NCI-H460 (cell line): ENCODE measurements at regions not wholly inside any gene's neighbourhood (a gene's known extent, or its start where the extent isn't known, plus 50 kb on each side); places are given as distances from the start of the nearest gene placed in this dataset.

Experiments
- DNase-seq: peaks from one replicate; pipeline ENCODE4 v3.0.0-alpha.2; 2016; ENCODE audit warnings: low read depth; ENCODE audit errors: extremely low read depth

- no peak for DNase-seq
Observed at GRCh38 chr15:46595016-46595415, 960.2 kb downstream of the SQOR start.

- DNase-seq = no peak
Observed at GRCh38 chr15:46607077-46607476, 972.2 kb downstream of the SQOR start.

DNA sequence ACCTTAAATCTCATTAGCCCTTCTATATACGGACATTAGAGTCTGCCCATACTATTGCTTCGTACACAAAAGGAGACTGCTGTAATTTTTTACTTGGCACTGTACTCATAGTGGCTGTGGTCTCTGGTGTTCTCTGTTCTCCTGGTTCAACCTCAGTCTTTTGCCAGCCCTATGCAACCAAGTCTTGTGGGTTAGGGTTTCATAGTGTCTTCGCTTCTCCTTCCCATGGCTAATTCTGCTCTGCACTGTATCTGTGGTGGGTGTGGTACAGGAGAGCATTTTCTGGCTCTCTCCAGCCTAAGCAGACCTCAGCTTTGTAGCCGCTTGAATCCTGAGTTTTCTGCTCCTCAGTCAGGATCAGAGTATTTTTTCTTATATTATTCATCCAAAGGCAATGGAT is 981.2 kb downstream of the SQOR start:
- no peak for DNase-seq

DNA sequence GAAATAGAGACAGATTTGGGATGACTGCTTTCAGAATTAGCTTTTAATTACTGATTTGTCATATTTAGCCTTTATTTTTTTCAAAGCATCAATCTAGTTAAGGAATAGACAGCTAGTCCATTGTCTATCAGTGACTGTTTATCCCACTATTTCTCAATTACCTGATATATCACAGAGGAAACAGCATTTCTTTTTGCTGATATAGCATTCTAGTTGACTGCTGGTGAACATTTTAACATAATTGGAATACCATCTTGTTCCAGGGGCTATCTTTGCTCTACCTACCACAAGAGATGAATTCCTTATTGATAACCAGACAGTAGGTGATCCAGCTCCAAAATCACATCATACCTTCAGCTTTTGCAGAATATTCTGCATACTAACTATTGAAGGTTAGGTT is 982.7 kb downstream of the SQOR start:
- no peak for DNase-seq

GRCh38 chr15:46618984-46619383 is 984.2 kb downstream of the SQOR start:
- no peak for DNase-seq

GRCh38 chr15:46620392-46621013 is 985.7 kb downstream of the SQOR start:
- no peak for DNase-seq

- DNase-seq = no peak
Observed at GRCh38 chr15:46622851-46623250, 988.0 kb downstream of the SQOR start.

- DNase-seq = no peak
Observed at GRCh38 chr15:46636206-46636605, 1001.4 kb downstream of the SQOR start.

DNA sequence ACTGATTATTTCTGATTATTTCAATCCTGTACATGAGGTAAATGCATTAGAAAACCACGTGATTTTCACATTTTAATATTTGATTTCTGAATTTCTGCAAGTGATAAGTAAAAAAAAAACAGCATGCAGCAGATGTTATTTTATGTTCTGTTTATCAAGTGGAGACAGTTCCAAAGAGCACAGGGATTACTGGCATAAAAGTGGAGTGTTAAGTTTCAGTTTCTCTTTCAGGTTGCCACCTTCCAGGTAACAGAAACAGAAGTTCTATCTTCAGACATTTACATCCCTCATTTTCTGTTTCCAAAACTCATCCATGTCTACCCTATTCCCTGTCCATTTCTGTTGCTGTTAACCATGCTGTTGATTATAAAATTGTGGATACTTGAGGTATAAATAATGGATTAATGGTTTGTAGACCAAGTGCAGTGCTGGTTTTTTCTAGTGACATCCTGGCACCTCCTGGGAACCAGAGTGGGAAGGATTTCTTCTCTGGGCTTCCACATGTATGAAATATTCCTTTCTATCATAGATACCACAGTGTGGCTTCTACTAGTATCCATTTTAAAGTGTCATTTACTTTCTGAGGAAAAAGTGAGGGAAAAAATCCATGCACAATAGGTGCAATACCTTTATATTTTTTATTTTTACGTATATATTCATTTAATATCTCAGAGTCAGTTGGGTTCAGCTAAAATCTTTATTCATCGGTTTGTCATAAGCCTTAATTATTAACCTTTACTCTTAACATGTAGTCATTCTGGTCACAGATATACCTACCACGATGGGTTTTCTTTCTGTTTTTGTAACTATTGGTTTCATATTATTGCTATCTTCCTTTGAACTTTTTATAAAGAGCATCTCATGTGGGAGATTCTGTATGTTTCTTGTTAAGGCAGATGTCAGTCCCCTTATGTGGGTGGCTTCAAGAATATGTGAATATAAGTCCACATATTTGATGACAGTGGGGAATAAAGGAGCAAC is 1010.0 kb downstream of the SQOR start:
- DNase-seq = no peak

- DNase-seq = no peak
Observed at GRCh38 chr15:46646490-46646889, 1011.7 kb downstream of the SQOR start.

DNA sequence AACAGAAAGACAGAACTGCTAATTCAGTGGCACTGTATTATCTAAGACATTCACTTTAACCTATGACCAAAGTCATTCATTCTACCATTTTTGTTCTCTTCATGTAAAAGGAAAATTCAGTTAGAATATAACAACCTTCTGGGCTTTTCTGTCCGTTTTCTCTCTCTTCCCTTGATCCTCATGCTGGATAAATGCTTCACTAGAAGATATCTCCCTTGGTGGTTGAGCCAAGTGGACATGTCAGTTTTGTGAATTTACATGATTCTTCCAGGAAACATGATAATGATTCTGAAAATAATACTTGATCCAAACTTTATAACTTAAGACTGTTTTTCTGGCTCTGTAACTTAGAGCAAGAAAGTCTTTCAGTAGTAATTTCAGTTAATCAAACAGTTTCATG is 1012.2 kb downstream of the SQOR start:
- no peak for DNase-seq

DNA sequence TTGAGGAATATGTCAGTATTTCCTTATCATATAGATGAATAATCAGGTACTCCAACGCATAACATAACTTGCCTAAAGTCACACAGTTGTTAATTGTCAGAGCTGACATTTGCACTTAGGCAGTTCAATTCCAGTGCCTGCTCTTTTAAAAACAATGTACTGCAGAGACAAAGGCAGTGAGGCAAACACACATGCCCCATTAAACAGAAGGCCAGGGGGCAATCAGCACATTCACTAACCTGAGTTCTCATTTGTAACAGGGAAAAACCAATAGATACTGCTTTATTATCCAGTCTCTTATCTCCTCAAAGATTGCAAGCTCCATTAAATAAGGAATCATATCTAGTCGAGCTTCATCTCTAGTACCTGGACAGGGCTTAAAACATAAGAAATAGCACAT is 1017.4 kb downstream of the SQOR start:
- no peak for DNase-seq

DNA sequence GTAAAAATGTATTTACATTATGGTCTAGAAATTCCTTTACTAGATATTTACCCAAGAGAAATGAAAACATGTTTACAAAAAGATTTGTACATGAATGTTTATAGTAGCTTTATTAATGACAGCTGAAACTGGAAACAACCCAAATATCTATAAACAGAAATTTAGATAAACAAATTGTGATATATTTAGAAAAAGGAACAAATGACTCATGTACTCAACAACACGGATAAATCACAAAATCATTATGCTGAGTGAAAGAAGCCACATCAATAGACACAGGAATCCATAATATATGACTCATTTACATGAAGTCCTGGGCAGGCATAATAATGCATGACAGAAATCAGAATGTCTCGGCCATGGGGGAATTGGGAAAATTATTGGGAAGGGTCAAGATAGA is 1020.2 kb downstream of the SQOR start:
- DNase-seq = no peak

DNA sequence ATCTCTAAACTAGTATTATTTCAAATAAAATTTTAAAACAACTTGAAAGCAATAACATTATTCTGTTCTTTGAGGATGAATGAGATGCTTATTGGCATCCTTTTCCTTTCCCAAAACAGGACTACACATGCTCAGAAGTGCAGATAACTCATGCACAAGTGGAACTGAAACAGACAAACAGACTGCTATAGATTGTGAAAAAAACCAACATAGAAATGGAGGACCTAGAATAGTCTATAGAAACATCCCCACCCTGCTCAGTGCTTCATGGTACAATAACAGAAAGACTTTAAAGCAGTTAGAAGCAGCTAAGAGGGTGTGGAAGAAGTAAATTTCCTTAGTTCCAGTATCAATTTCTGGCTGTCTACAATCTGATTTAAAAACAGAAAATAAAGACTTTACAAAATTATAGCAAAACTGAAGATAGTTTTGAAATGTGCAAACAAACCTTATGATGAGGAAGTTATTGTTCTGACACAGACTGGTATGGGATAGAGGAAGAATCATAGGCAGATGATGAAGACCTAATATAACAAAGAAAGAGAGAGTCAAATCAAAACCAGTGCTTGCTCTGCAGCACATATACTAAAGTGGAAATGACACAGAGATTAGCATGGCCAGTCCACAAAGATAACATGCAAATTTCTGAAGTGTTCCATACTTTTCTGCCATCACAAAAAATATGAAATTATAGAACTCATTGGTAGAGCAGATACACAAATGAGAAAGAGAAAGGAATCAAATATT is 1025.4 kb downstream of the SQOR start:
- no peak for DNase-seq

GRCh38 chr15:46670258-46670657 is 1035.4 kb downstream of the SQOR start:
- DNase-seq = no peak

GRCh38 chr15:46671336-46671735 is 1036.5 kb downstream of the SQOR start:
- no peak for DNase-seq

DNA sequence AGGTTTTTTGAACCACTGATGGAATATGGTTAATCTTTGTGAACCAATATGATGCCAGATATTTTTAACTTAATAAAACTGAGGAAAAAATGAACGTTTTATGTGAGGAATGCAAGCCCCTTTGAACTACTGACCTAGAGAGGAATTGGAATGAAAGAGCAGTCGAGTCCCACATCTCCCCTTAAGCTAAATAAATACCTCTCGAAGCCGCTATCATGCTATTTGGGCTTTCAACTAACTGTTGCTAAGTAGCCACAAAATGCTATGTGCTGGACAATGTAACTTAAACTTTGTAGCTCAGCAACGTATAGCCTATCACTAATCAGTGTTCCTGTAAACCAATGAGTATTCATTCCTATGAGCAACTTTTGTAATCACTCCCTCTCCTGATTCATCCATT is 1037.2 kb downstream of the SQOR start:
- DNase-seq = no peak

DNA sequence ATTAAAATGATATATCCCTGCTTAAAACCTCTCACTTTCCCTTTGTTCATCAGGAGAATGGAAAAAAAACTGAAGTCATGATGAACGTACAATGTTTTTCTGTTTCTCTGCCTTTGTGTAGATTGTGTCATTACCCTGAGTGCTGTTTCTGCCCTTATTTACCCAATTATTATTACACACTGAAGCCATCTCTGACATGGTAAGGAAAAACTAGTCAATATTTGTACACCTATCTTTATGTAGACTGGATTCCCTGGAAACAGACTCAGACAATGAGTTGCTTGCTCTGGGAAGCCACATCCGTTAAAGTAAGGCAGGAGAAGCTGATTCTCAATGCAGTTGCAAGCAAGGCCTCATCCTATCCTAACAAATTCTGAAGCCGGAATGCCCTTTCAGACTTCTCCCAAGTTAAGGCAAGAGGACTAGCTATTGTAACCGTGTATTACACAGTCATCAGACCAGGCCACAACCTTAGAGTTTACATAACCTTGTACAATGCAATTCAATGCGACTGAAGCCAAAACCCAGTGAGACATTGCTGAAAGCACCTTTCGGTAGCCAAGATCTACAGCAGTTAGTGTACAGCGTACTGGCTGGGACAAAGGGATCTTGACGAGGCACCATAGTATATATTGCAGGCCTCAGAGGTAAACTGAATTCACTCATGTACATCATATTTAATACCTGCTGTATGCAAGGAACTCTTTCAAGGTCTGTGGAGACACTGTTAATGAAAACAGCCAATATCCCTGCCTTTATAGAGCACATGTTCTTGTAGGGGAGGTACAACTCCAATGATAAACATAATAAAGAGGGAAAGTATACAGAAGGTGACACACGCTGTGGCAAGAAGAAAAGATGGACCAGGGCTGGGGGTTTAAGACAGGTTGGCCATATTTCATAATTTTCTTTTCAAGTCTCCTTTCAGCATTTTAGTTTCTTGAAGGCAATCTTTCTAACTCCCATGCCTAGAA is 1040.8 kb upstream of the SEMA6D start:
- DNase-seq = no peak

- DNase-seq = no peak
Observed at GRCh38 chr15:46677491-46677890, 1039.8 kb upstream of the SEMA6D start.

GRCh38 chr15:46681901-46682300 is 1035.4 kb upstream of the SEMA6D start:
- no peak for DNase-seq
